Fibroblast of pulmonary artery (primary cell): ENCODE measurements at regions not wholly inside any gene's neighbourhood (a gene's known extent, or its start where the extent isn't known, plus 50 kb on each side); places are given as distances from the start of the nearest gene placed in this dataset.

Experiments used
- DNase-seq: peaks from one replicate; pipeline ENCODE4 v3.0.0-alpha.2; 2010; ENCODE audit warnings: low read depth
- H3K4me3 ChIP-seq: replicated peaks from 2 replicates; pipeline ENCODE4 v1.5.1; 2011; ENCODE audit warnings: low read depth, mild to moderate bottlenecking, control low read depth, low read length, moderate library complexity
- CTCF ChIP-seq: IDR thresholded peaks from 2 replicates; pipeline ENCODE4 v1.5.1; 2011; ENCODE audit warnings: mild to moderate bottlenecking, control low read depth, low read length, inconsistent platforms; ENCODE audit errors: missing control alignments

GRCh38 chr5:166093312-166093711 is 2198.1 kb upstream of the WWC1 start:
- H3K4me3 ChIP-seq, result no peak overlapping the region
- TF ChIP-seq CTCF, result no peak
- DNase-seq, result no peak

- DNase-seq, result no peak
- no peak for TF ChIP-seq CTCF
Observed at GRCh38 chr5:166102947-166103346, 2188.5 kb upstream of the WWC1 start.

GRCh38 chr5:166111021-166111420 is 2180.4 kb upstream of the WWC1 start:
- no peak for TF ChIP-seq CTCF
- no peak overlapping the region for H3K4me3 ChIP-seq
- DNase-seq, result no peak

More at GRCh38 chr5:166102947-166103346, 2188.5 kb upstream of the WWC1 start:
- no peak overlapping the region for H3K4me3 ChIP-seq

GRCh38 chr5:166117072-166118066 is 2174.1 kb upstream of the WWC1 start:
- no peak for TF ChIP-seq CTCF
- no peak for DNase-seq
- H3K4me3 ChIP-seq, result no peak overlapping the region

GRCh38 chr5:166119506-166119905 is 2171.9 kb upstream of the WWC1 start:
- H3K4me3 ChIP-seq, result no peak overlapping the region
- no peak for DNase-seq
- no peak for TF ChIP-seq CTCF

GRCh38 chr5:166123717-166124116 is 2167.7 kb upstream of the WWC1 start:
- TF ChIP-seq CTCF, result no peak
- no peak overlapping the region for H3K4me3 ChIP-seq
- no peak for DNase-seq
